ENCODE measurements at regions not wholly inside any gene's neighbourhood (a gene's known extent, or its start where the extent isn't known, plus 50 kb on each side); places are given as distances from the start of the nearest gene placed in this dataset.

DNA sequence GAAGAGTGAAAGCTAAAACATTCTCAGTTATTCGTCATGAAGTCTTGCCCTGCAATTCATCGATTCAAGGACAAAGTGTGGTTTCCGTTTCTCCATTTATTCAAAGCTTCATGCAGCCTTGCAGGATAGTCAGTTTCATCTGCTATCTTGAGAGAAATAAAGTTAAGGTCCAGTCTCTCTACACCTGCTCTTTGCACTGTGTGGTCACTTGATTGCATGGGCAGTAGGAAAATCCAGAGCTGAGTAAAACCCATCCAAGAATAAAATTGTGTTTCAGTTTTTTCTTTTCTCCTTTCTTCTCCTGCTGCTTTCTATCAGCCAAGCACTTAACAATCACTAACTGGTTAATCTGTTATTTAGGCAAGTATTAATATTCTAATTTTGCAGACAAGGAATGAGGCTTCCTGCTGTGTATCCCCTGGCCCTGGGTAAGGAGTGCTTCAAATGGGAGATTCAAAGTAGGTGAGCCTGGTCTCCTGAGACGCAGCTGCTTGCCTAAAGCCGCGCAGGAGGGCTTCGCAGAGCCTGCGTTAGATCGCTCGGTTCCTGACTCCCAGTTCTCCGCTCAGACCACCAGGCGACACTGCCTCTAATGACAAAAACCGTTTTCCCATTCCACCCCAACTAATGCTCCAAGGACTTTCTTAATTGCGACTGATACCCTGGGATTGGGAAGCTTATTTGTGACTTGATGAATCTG, 808.3 kb downstream of the TFAP2A start:
- Histone ChIP-seq H3K4me3 (no peak overlapping the region), H3K9me3 (replicated peaks) (no peaks in the 10 kb centered on the region), H3K4me1 (no peaks in the 10 kb centered on the region), H3K27ac (replicated peaks) (no peak overlapping the region), H3K27me3 (ENCODE audit: low read depth) (no peaks in the 10 kb centered on the region), H3K36me3 (no peaks in the 10 kb centered on the region)
- DNase-seq, result no peak
- TF ChIP-seq, protein P1, sequence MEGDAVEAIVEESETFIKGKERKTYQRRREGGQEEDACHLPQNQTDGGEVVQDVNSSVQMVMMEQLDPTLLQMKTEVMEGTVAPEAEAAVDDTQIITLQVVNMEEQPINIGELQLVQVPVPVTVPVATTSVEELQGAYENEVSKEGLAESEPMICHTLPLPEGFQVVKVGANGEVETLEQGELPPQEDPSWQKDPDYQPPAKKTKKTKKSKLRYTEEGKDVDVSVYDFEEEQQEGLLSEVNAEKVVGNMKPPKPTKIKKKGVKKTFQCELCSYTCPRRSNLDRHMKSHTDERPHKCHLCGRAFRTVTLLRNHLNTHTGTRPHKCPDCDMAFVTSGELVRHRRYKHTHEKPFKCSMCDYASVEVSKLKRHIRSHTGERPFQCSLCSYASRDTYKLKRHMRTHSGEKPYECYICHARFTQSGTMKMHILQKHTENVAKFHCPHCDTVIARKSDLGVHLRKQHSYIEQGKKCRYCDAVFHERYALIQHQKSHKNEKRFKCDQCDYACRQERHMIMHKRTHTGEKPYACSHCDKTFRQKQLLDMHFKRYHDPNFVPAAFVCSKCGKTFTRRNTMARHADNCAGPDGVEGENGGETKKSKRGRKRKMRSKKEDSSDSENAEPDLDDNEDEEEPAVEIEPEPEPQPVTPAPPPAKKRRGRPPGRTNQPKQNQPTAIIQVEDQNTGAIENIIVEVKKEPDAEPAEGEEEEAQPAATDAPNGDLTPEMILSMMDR (IDR thresholded peaks at IDR 0.05; ENCODE audit: borderline replicate concordance), result no peak
- intact Hi-C loops (cut with micrococcal nuclease), result no loop called here

- Histone ChIP-seq H3K4me1 (no peaks in the 10 kb centered on the region), H3K9me3 (replicated peaks) (peaks cover 4% of the 10 kb centered on the region), H3K27me3 (ENCODE audit: low read depth) (no peaks in the 10 kb centered on the region), H3K27ac (replicated peaks) (no peak overlapping the region), H3K36me3 (no peaks in the 10 kb centered on the region), H3K4me3 (no peak overlapping the region)
- no peak for DNase-seq
- TF ChIP-seq, protein P1 (IDR thresholded peaks at IDR 0.05; ENCODE audit: borderline replicate concordance), result no peak
- intact Hi-C loops (cut with micrococcal nuclease), result no loop called here
Observed at GRCh38 chr6:9594746-9595145, 820.1 kb downstream of the TFAP2A start.

- H3K36me3 ChIP-seq, result no peaks in the 10 kb centered on the region
- no peaks in the 10 kb centered on the region for H3K27me3 ChIP-seq (ENCODE audit: low read depth)
- TF ChIP-seq, protein P1 (IDR thresholded peaks at IDR 0.05; ENCODE audit: borderline replicate concordance), result no peak
- DNase-seq, result no peak
- no peaks in the 10 kb centered on the region for H3K4me1 ChIP-seq
- peaks cover 5% of the 10 kb centered on the region for H3K9me3 ChIP-seq (replicated peaks)
- no peak overlapping the region for H3K4me3 ChIP-seq
- intact Hi-C loops (cut with micrococcal nuclease), result no loop called here
- H3K27ac ChIP-seq (replicated peaks), result no peak overlapping the region
Observed at GRCh38 chr6:9593554-9593953, 821.3 kb downstream of the TFAP2A start.

- intact Hi-C loops (cut with micrococcal nuclease), result no loop called here
- Histone ChIP-seq H3K36me3 (no peaks in the 10 kb centered on the region), H3K27me3 (ENCODE audit: low read depth) (no peaks in the 10 kb centered on the region), H3K9me3 (replicated peaks) (peaks cover 4% of the 10 kb centered on the region), H3K4me1 (no peaks in the 10 kb centered on the region), H3K27ac (replicated peaks) (no peak overlapping the region), H3K4me3 (no peak overlapping the region)
- DNase-seq, result no peak
- TF ChIP-seq, protein P1 (IDR thresholded peaks at IDR 0.05; ENCODE audit: borderline replicate concordance), result no peak
Observed at GRCh38 chr6:9583753-9584352, 831.0 kb downstream of the TFAP2A start.

DNA sequence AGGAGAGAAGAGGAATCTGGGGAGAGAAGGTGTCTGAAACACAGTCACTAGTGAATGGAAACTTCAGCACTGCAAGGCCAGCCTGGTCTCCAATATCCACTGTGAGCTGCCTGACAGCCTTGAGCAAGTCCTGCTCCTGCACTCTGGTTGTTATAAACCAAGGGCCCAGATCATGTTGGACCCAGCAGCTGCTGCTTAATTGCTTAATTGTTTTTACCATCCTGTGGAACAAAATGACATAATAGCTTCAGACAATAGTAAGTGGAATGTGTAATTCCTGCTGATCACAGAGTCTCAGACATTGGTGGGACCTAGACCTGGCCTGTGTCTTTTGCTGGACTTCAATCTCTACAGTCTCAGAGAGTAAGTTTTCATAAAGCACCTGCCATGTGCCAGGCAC, 833.7 kb downstream of the TFAP2A start:
- Histone ChIP-seq H3K4me3 (no peak overlapping the region), H3K36me3 (no peaks in the 10 kb centered on the region), H3K27me3 (ENCODE audit: low read depth) (no peaks in the 10 kb centered on the region), H3K27ac (replicated peaks) (no peak overlapping the region), H3K4me1 (no peaks in the 10 kb centered on the region), H3K9me3 (replicated peaks) (no peaks in the 10 kb centered on the region)
- TF ChIP-seq, protein P1 (IDR thresholded peaks at IDR 0.05; ENCODE audit: borderline replicate concordance), result no peak
- no peak for DNase-seq
- intact Hi-C loops (cut with micrococcal nuclease), result no loop called here

All from left ventricle myocardium inferior (tissue), 1 donor.